K562 (cell line): ENCODE measurements at regions not wholly inside any gene's neighbourhood (a gene's known extent, or its start where the extent isn't known, plus 50 kb on each side); places are given as distances from the start of the nearest gene placed in this dataset.

Source experiments
- ATAC-seq: fragments of 200-7000 bp; cut with Tn5 transposase; 3 replicates; pipeline ENCODE4 v1.9.1; 2020; ENCODE audit warnings: moderate library complexity
- BruUV-seq: library from RNA; stranded (reverse); fragments of 400-500 nt; replicated peaks from 2 replicates; lab custom pipeline; 2021; lab: Mats Ljungman, UMichigan
- CTCF ChIA-PET: fragments of 300-600 bp; formaldehyde crosslinking; extraction: SDS; loops from one replicate; lab custom pipeline; 2021; ENCODE audit warnings: low intra/inter-chr PET ratio; lab: Yijun Ruan, JAX
- POLR2A ChIA-PET: fragments of 300-600, 350-650 bp; sonication (Branson Sonifier 250); formaldehyde crosslinking; extraction: SDS; loops from one replicate; lab custom pipeline; 2021; ENCODE audit warnings: antibody characterized with exemption, inconsistent platforms; lab: Yijun Ruan, JAX
- DNase-seq, 4 experiments: peaks; one replicate each; pipeline versions ENCODE4 v3.0.0 to v3.0.0-alpha.2; 2011 to 2018; ENCODE audit warnings: low spot score in 3 of 4, mixed read lengths in 3 of 4; ENCODE audit errors: extremely low read depth in 1 of 4
- FAIRE-seq: peaks from 2 replicates; lab custom pipeline; 2011; peaks lifted over from hg19 to GRCh38; lab: Jason Lieb, UNC
- H2AFZ ChIP-seq: 2 replicates; pipeline ENCODE4 v1.6.0; 2011; ENCODE audit warnings: low read depth, low read length, control low read depth, inconsistent platforms
- H3K27ac ChIP-seq: fragments of 200-600 bp; 3 replicates; pipeline ENCODE4 v1.8.0; 2011; ENCODE audit warnings: low read depth, mild to moderate bottlenecking, control low read depth, inconsistent platforms, low read length, moderate library complexity, mixed read lengths; ENCODE audit errors: extremely low read depth
- H3K27me3 ChIP-seq, 2 experiments: fragments of 300-600 bp in 1 of 2; 2 replicates in 1 of 2; 3 replicates in 1 of 2; pipeline versions ENCODE4 v1.6.0 to v1.8.0; 2011; ENCODE audit warnings: inconsistent platforms in 2 of 2, low read length in 2 of 2, mild to moderate bottlenecking in 1 of 2, mixed read lengths in 1 of 2, moderate library complexity in 1 of 2; ENCODE audit not compliant: control insufficient read depth in 2 of 2, insufficient read depth in 2 of 2
- H3K36me3 ChIP-seq: fragments of 300-600 bp; 3 replicates; pipeline ENCODE4 v1.8.0; 2011; ENCODE audit warnings: mild to moderate bottlenecking, low read length, inconsistent platforms; ENCODE audit not compliant: control insufficient read depth, insufficient read depth
- H3K4me1 ChIP-seq, 2 experiments: fragments of 200-600 bp in 1 of 2; replicated peaks in 1 of 2; 2 replicates in 1 of 2; 3 replicates in 1 of 2; pipeline versions ENCODE4 v1.5.1 to v1.8.0; 2011; ENCODE audit warnings: inconsistent platforms in 2 of 2, low read length in 2 of 2, mild to moderate bottlenecking in 1 of 2, mixed read lengths in 1 of 2, moderate library complexity in 1 of 2; ENCODE audit not compliant: control insufficient read depth in 2 of 2, insufficient read depth in 2 of 2
- H3K4me2 ChIP-seq: 2 replicates; pipeline ENCODE4 v1.6.1; 2011; ENCODE audit warnings: low read length, control low read depth, inconsistent platforms, mixed read lengths; ENCODE audit not compliant: insufficient read depth
- H3K4me3 ChIP-seq: fragments of 200-600 bp; sonication (generic), shearing (Covaris generic); 2 replicates; pipeline ENCODE4 v1.5.1; 2016; ENCODE audit warnings: control low read depth, inconsistent platforms
- H3K79me2 ChIP-seq: fragments of 200-600 bp; 3 replicates; pipeline ENCODE4 v1.8.0; 2011; ENCODE audit warnings: low read length, inconsistent platforms; ENCODE audit not compliant: control insufficient read depth, insufficient read depth
- H3K9ac ChIP-seq, 2 experiments: 2 replicates each; pipeline versions ENCODE4 v1.6.0 to v1.6.1; 2011; ENCODE audit warnings: low read depth in 2 of 2, low read length in 2 of 2, control low read depth in 1 of 2, inconsistent platforms in 1 of 2, mild to moderate bottlenecking in 1 of 2, mixed read lengths in 1 of 2; ENCODE audit not compliant: insufficient read depth in 1 of 2
- H3K9me1 ChIP-seq: one replicate; pipeline ENCODE4 v1.6.0; 2011; ENCODE audit warnings: inconsistent platforms, mild to moderate bottlenecking, low read length, moderate library complexity; ENCODE audit not compliant: control insufficient read depth, insufficient read depth
- H3K9me3 ChIP-seq: replicated peaks from 2 replicates; pipeline ENCODE4 v1.5.1; 2011; ENCODE audit warnings: low read depth, low read length, inconsistent platforms; ENCODE audit not compliant: control insufficient read depth, insufficient read depth
- H4K20me1 ChIP-seq: replicated peaks from 2 replicates; pipeline ENCODE4 v1.6.1; 2011; ENCODE audit warnings: low read length, inconsistent platforms, mixed read lengths; ENCODE audit not compliant: control insufficient read depth, insufficient read depth
- CBX1 ChIP-seq: sonication (generic); IDR thresholded peaks from 2 replicates; pipeline ENCODE4 v1.6.1; 2016; ENCODE audit warnings: antibody characterized with exemption, low read depth, mild to moderate bottlenecking
- COPS2 ChIP-seq: fragments of 450-650 bp; conservative IDR thresholded peaks from 2 replicates; pipeline ENCODE4 v1.6.1; 2016; ENCODE audit warnings: mild to moderate bottlenecking, moderate library complexity
- HES1 ChIP-seq: fragments of 450-650 bp; IDR thresholded peaks from 2 replicates; pipeline ENCODE4 v1.6.1; 2016; ENCODE audit warnings: low read depth, mild to moderate bottlenecking, moderate library complexity
- LEF1 ChIP-seq: fragments of 450-650 bp; IDR thresholded peaks from 2 replicates; pipeline ENCODE4 v1.6.1; 2016; ENCODE audit warnings: mild to moderate bottlenecking
- MCM7 ChIP-seq, 2 experiments: fragments of 450-650 bp; IDR thresholded peaks; 2 replicates each; pipeline ENCODE4 v1.6.1; 2016 to 2018
- MITF ChIP-seq: IDR thresholded peaks from 2 replicates; pipeline ENCODE4 v1.6.1; 2014; ENCODE audit warnings: antibody characterized with exemption
- NCOA2 ChIP-seq, 2 experiments: fragments of 450-650 bp; IDR thresholded peaks; 2 replicates each; pipeline ENCODE4 v1.6.1; 2018; ENCODE audit warnings: mild to moderate bottlenecking in 2 of 2, moderate library complexity in 1 of 2; ENCODE audit not compliant: partially characterized antibody in 2 of 2
- PRPF4 ChIP-seq: fragments of 200-400 bp; formaldehyde crosslinking; IDR thresholded peaks from one replicate; pipeline ENCODE4 v1.6.1; 2017; ENCODE audit warnings: low read length, low read depth, mild to moderate bottlenecking; ENCODE audit not compliant: insufficient read depth, poor library complexity, severe bottlenecking
- RFX7 ChIP-seq: fragments of 250-450 bp; sonication (Bioruptor Pico); IDR thresholded peaks from 2 replicates; pipeline ENCODE4 v1.5.1; 2021; ENCODE audit warnings: mild to moderate bottlenecking
- SMARCA4 ChIP-seq: fragments of 450-650 bp; IDR thresholded peaks from 2 replicates; pipeline ENCODE4 v1.6.1; 2016
- TEAD4 ChIP-seq, 2 experiments: sonication (generic) in 1 of 2; formaldehyde crosslinking in 1 of 2; IDR thresholded peaks; 2 replicates each; pipeline versions ENCODE4 v1.6.1 to v1.8.0; 2012 to 2022; ENCODE audit warnings: borderline replicate concordance in 1 of 2, inconsistent platforms in 1 of 2, low read length in 1 of 2, mild to moderate bottlenecking in 1 of 2, missing genetic modification reagents in 1 of 2
- ZNF24 ChIP-seq: fragments of 450-650 bp; IDR thresholded peaks from 2 replicates; pipeline ENCODE4 v1.6.1; 2016
- ZNF280A ChIP-seq: fragments of 450-650 bp; IDR thresholded peaks from 2 replicates; pipeline ENCODE4 v1.6.1; 2018; ENCODE audit warnings: mild to moderate bottlenecking, low read depth; ENCODE audit not compliant: partially characterized antibody
- ZNF395 ChIP-seq: fragments of 200-800 bp; sonication (Bioruptor generic); IDR thresholded peaks from 2 replicates; pipeline ENCODE4 v1.6.1; 2017; ENCODE audit warnings: missing genetic modification characterization, missing compliant biosample characterization
- ZNF785 ChIP-seq: fragments of 250-450 bp; sonication (Bioruptor Pico); IDR thresholded peaks from 2 replicates; pipeline ENCODE4 v1.4.0; 2020; ENCODE audit warnings: mild to moderate bottlenecking
- in situ Hi-C: fragments of 300-500 bp; cut with MboI; formaldehyde crosslinking; loops from 4 replicates; pipeline ENCODE4 v1.15.0; 2018; ENCODE audit warnings: inconsistent platforms, mixed read lengths
- intact Hi-C: fragments of 100-400 bp; cut with micrococcal nuclease; formaldehyde crosslinking; loops from 2 replicates; pipeline ENCODE4 v1.14.2; 2022

- Histone ChIP-seq H3K9me1 (no peaks in the 10 kb centered on the region), H3K36me3 (no peaks in the 10 kb centered on the region), H2AFZ (no peak overlapping the region), H3K4me3 (no peak overlapping the region), H3K9ac (no peak overlapping the region), H4K20me1 (no peaks in the 10 kb centered on the region), H3K4me1 (no peaks in the 10 kb centered on the region), H3K79me2 (no peaks in the 10 kb centered on the region), H3K4me2 (no peak overlapping the region), H3K9me3 (0 out of 2 replicates have a peak, but pooled peaks cover 3% of the 10 kb centered on the region), H3K27ac (no peak overlapping the region), H3K27me3 (no peaks in the 10 kb centered on the region)
- ChIA-PET POLR2A (no interaction called here), CTCF (no interaction called here)
- no peak for ATAC-seq
- intact Hi-C loops (no loop called here), in situ Hi-C loops (no loop called here)
- TF ChIP-seq NCOA2 (IDR thresholded peaks at IDR 0.05; ENCODE audit: partially characterized antibody in 2 of 2) (no peak), SMARCA4 (no peak), PRPF4 (no peak), ZNF280A (no peak), ZNF24 (no peak), HES1 (no peak), RFX7 (CRISPR knock-in tag) (no peak), TEAD4 (IDR thresholded peaks at IDR 0.05; ENCODE audit: low read length) (no peak), TEAD4 (CRISPR knock-in tag; IDR thresholded peaks at IDR 0.05; ENCODE audit: borderline replicate concordance) (no peak), MCM7 (IDR thresholded peaks at IDR 0.05) (no peak), COPS2 (no peak), ZNF785 (CRISPR knock-in tag) (no peak), MITF (no peak), ZNF395 (CRISPR knock-in tag) (no peak), LEF1 (no peak), CBX1 (no peak)
- no peak for FAIRE-seq
- BruUV-seq, result no TSS peak
- no peak for DNase-seq
Measured at GRCh38 chr5:97670447-97670846, 487.4 kb upstream of the RIOK2 start.
